ENCODE measurements at regions not wholly inside any gene's neighbourhood (a gene's known extent, or its start where the extent isn't known, plus 50 kb on each side); places are given as distances from the start of the nearest gene placed in this dataset.

- intact Hi-C loops (cut with DNase I; ENCODE audit: low total_unique reads) = no loop called here
- TF ChIP-seq, protein P1, sequence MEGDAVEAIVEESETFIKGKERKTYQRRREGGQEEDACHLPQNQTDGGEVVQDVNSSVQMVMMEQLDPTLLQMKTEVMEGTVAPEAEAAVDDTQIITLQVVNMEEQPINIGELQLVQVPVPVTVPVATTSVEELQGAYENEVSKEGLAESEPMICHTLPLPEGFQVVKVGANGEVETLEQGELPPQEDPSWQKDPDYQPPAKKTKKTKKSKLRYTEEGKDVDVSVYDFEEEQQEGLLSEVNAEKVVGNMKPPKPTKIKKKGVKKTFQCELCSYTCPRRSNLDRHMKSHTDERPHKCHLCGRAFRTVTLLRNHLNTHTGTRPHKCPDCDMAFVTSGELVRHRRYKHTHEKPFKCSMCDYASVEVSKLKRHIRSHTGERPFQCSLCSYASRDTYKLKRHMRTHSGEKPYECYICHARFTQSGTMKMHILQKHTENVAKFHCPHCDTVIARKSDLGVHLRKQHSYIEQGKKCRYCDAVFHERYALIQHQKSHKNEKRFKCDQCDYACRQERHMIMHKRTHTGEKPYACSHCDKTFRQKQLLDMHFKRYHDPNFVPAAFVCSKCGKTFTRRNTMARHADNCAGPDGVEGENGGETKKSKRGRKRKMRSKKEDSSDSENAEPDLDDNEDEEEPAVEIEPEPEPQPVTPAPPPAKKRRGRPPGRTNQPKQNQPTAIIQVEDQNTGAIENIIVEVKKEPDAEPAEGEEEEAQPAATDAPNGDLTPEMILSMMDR (IDR thresholded peaks at IDR 0.05) = no peak
- TF ChIP-seq POLR2AphosphoS5 (IDR thresholded peaks at IDR 0.05) = no peak
- TF ChIP-seq POLR2A (IDR thresholded peaks at IDR 0.05) = no peak
- no peak for DNase-seq (ENCODE audit: low spot score in 2 of 2)
- no peak overlapping the region for H3K27ac ChIP-seq
- H3K4me1 ChIP-seq = no peaks in the 10 kb centered on the region
- no peaks in the 10 kb centered on the region for H3K27me3 ChIP-seq
- H3K9me3 ChIP-seq = no peaks in the 10 kb centered on the region
- H3K36me3 ChIP-seq = no peaks in the 10 kb centered on the region
- H3K4me3 ChIP-seq = no peak overlapping the region
These were observed 193.3 kb downstream of the PHLDA1 start for GRCh38 chr12:75838309-75838708.

GRCh38 chr12:75837700-75838099, 193.9 kb downstream of the PHLDA1 start:
- Histone ChIP-seq H3K27me3 (no peaks in the 10 kb centered on the region), H3K27ac (no peak overlapping the region), H3K4me3 (no peak overlapping the region), H3K9me3 (no peaks in the 10 kb centered on the region), H3K36me3 (no peaks in the 10 kb centered on the region), H3K4me1 (no peaks in the 10 kb centered on the region)
- DNase-seq (ENCODE audit: low spot score in 2 of 2) = no peak
- intact Hi-C loops (cut with DNase I; ENCODE audit: low total_unique reads) = no loop called here
- TF ChIP-seq POLR2A (IDR thresholded peaks at IDR 0.05) = no peak
- TF ChIP-seq POLR2AphosphoS5 (IDR thresholded peaks at IDR 0.05) = no peak
- TF ChIP-seq, protein P1 (IDR thresholded peaks at IDR 0.05) = no peak

GRCh38 chr12:75836533-75836932, 195.0 kb downstream of the PHLDA1 start:
- intact Hi-C loops (cut with DNase I; ENCODE audit: low total_unique reads) = no loop called here
- Histone ChIP-seq H3K27me3 (no peaks in the 10 kb centered on the region), H3K36me3 (no peaks in the 10 kb centered on the region), H3K4me3 (no peak overlapping the region), H3K9me3 (no peaks in the 10 kb centered on the region), H3K27ac (peak overlapping the region in 1 of 2 donors; percentile 44), H3K4me1 (no peaks in the 10 kb centered on the region)
- DNase-seq (ENCODE audit: low spot score in 2 of 2) = no peak
- TF ChIP-seq POLR2A (IDR thresholded peaks at IDR 0.05) (no peak), POLR2AphosphoS5 (IDR thresholded peaks at IDR 0.05) (no peak)
- TF ChIP-seq, protein P1 (IDR thresholded peaks at IDR 0.05) = no peak

DNA sequence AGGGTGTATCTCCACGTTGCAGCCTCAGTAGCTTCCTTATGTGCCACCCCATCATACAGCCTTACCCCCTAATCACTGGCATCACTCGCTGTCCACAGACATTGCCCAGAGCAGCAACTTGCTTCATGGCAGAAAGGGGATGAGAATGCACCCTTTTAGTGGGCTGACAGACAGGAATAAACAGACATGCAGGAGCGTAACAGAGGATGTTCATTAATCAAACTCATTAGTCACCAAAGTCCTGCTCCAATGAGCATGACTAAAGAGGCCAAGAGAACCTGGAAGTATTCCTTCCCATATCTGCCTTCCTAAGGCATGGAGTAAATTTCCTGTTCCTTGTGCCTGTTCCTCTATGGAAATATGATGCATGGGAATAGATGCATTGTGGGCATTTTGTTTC, 197.0 kb downstream of the PHLDA1 start:
- intact Hi-C loops (cut with DNase I; ENCODE audit: low total_unique reads) = no loop called here
- no peak for DNase-seq (ENCODE audit: low spot score in 2 of 2)
- no peaks in the 10 kb centered on the region for H3K27me3 ChIP-seq
- H3K4me1 ChIP-seq = no peaks in the 10 kb centered on the region
- no peaks in the 10 kb centered on the region for H3K9me3 ChIP-seq
- no peak overlapping the region for H3K27ac ChIP-seq
- no peak for TF ChIP-seq POLR2AphosphoS5 (IDR thresholded peaks at IDR 0.05)
- TF ChIP-seq, protein P1 (IDR thresholded peaks at IDR 0.05) = no peak
- TF ChIP-seq POLR2A (IDR thresholded peaks at IDR 0.05) = no peak
- no peak overlapping the region for H3K4me3 ChIP-seq
- H3K36me3 ChIP-seq = no peaks in the 10 kb centered on the region

DNA sequence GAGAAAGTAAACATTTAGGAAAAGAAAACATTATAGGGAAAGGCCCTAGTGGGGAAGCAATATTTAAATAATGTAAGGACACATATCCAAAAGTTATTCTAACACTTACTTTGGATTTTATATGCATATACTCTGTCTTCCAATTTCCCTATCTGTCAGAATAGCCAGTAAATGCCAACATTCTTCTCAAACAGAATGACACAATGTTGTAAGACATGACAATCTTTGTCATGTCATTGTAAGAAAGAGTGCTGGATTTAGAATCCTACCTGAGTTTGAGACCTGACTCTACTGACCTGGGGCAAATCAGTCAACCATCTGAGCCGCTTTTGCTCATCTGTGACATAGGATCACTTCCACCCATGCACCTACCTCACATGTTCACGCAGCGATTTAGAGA, 198.3 kb downstream of the PHLDA1 start:
- Histone ChIP-seq H3K27ac (no peak overlapping the region), H3K27me3 (no peaks in the 10 kb centered on the region), H3K36me3 (no peaks in the 10 kb centered on the region), H3K4me3 (no peak overlapping the region), H3K4me1 (no peaks in the 10 kb centered on the region), H3K9me3 (no peaks in the 10 kb centered on the region)
- intact Hi-C loops (cut with DNase I; ENCODE audit: low total_unique reads) = no loop called here
- DNase-seq (ENCODE audit: low spot score in 2 of 2) = no peak
- TF ChIP-seq, protein P1 (IDR thresholded peaks at IDR 0.05) = no peak
- TF ChIP-seq POLR2A (IDR thresholded peaks at IDR 0.05) (no peak), POLR2AphosphoS5 (IDR thresholded peaks at IDR 0.05) (no peak)

All from breast epithelium (tissue), 4 donors.